ENCODE measurements at regions not wholly inside any gene's neighbourhood (a gene's known extent, or its start where the extent isn't known, plus 50 kb on each side); places are given as distances from the start of the nearest gene placed in this dataset.

DNA sequence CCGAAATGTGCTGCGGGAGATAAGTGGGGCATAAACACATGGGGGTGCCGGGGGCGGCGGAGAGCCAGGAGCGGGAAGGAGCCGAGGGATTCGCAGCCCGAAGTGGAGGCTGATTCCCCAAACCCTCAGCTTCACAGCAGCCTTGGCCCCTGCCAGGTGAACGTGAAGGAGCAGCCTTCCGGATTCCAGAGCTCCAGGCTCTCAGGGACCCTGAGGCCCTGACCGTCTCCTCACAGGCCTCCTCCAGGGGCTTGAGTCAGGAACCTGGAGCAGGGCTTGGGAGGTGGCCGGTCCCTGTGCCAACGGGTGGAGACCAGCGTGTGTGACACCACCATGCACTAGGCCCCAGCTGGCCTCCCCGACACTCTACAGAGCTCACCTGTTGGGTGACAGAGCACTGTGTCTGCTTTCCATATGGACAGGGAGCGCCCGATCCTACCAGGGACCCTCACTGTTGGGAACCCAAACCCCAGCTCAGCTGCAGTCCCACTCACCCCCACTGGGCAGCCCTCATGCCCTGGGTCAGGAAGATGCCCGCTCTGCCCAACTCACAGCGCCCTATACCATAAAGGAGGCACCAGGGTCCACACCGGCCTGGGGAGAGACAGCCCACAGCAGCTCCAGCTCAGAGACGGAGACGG, 117.6 kb upstream of the OTOS start:
- no peaks in the 10 kb centered on the region for H3K79me2 ChIP-seq (ENCODE audit: control insufficient read depth, insufficient read depth, low read length)
- no peak overlapping the region for H2AFZ ChIP-seq (ENCODE audit: low read length)
- no peak for DNase-seq (ENCODE audit: low read depth in 2 of 2)
- H3K9ac ChIP-seq (ENCODE audit: insufficient read depth, low read length) = no peak overlapping the region
- H3K9me3 ChIP-seq (ENCODE audit: control insufficient read depth, insufficient read depth, low read depth, low read length) = no peaks in the 10 kb centered on the region
- no peak overlapping the region for H3K4me2 ChIP-seq (ENCODE audit: extremely low read depth, insufficient read depth, low read length)
- H4K20me1 ChIP-seq (ENCODE audit: control insufficient read depth, extremely low read depth, insufficient read depth, low read length) = no peaks in the 10 kb centered on the region
- no peak for TF ChIP-seq EZH2 (IDR thresholded peaks at IDR 0.05; ENCODE audit: low read length, missing control alignments)
- TF ChIP-seq CTCF (conservative IDR thresholded peaks at IDR 0.05 in 1 of 2, IDR thresholded peaks at IDR 0.05 in 1 of 2; ENCODE audit: low read depth in 1 of 2, low read length in 2 of 2) = no peak
- no peaks in the 10 kb centered on the region for H3K36me3 ChIP-seq (ENCODE audit: control insufficient read depth, insufficient read depth, low read length)
- H3K27me3 ChIP-seq (ENCODE audit: control insufficient read depth, insufficient read depth, low read length) = peaks cover 4% of the 10 kb centered on the region
- no peaks in the 10 kb centered on the region for H3K4me1 ChIP-seq (ENCODE audit: control insufficient read depth, extremely low read depth, insufficient read depth, low read length)
- H3K27ac ChIP-seq (ENCODE audit: insufficient read depth, low read length) = no peak overlapping the region
- no peak overlapping the region for H3K4me3 ChIP-seq (replicated peaks in 1 of 4; ENCODE audit: control extremely low read depth in 1 of 4, insufficient read depth in 1 of 4, low read depth in 3 of 4, low read length in 4 of 4)

DNA sequence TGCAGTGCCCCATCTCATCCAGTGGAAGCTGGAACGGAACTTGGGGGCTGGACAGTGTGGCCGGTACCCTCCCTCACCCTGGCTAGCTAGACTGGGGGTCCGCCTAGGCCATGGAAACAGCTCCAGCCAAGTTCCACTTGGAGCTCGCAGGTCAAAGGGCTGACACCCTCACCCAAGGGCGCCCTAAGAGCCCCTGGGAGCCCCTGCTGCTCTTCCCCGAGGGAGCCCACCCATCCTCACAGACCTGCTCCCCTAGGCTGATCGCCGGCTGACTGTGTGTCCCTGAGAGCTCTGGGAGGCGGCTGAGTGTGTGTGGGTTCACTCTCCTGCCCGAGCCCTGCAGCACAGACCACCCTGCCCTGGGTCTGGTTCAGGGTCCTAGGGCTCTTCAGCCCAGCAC, 118.2 kb upstream of the OTOS start:
- no peak for DNase-seq (ENCODE audit: low read depth in 2 of 2)
- H2AFZ ChIP-seq (ENCODE audit: low read length) = no peak overlapping the region
- no peaks in the 10 kb centered on the region for H3K9me3 ChIP-seq (ENCODE audit: control insufficient read depth, insufficient read depth, low read depth, low read length)
- H3K9ac ChIP-seq (ENCODE audit: insufficient read depth, low read length) = no peak overlapping the region
- no peak overlapping the region for H3K4me2 ChIP-seq (ENCODE audit: extremely low read depth, insufficient read depth, low read length)
- TF ChIP-seq CTCF (conservative IDR thresholded peaks at IDR 0.05 in 1 of 2, IDR thresholded peaks at IDR 0.05 in 1 of 2; ENCODE audit: low read depth in 1 of 2, low read length in 2 of 2) = no peak
- no peak for TF ChIP-seq EZH2 (IDR thresholded peaks at IDR 0.05; ENCODE audit: low read length, missing control alignments)
- H3K27ac ChIP-seq (ENCODE audit: insufficient read depth, low read length) = no peak overlapping the region
- no peaks in the 10 kb centered on the region for H3K36me3 ChIP-seq (ENCODE audit: control insufficient read depth, insufficient read depth, low read length)
- no peaks in the 10 kb centered on the region for H4K20me1 ChIP-seq (ENCODE audit: control insufficient read depth, extremely low read depth, insufficient read depth, low read length)
- peaks cover 4% of the 10 kb centered on the region for H3K27me3 ChIP-seq (ENCODE audit: control insufficient read depth, insufficient read depth, low read length)
- H3K4me1 ChIP-seq (ENCODE audit: control insufficient read depth, extremely low read depth, insufficient read depth, low read length) = no peaks in the 10 kb centered on the region
- H3K79me2 ChIP-seq (ENCODE audit: control insufficient read depth, insufficient read depth, low read length) = no peaks in the 10 kb centered on the region
- no peak overlapping the region for H3K4me3 ChIP-seq (replicated peaks in 1 of 4; ENCODE audit: control extremely low read depth in 1 of 4, insufficient read depth in 1 of 4, low read depth in 3 of 4, low read length in 4 of 4)

GRCh38 chr2:240259201-240259923, 118.9 kb upstream of the OTOS start:
- Histone ChIP-seq H4K20me1 (ENCODE audit: control insufficient read depth, extremely low read depth, insufficient read depth, low read length) (no peaks in the 10 kb centered on the region), H3K27me3 (ENCODE audit: control insufficient read depth, insufficient read depth, low read length) (peaks cover 4% of the 10 kb centered on the region), H3K36me3 (ENCODE audit: control insufficient read depth, insufficient read depth, low read length) (no peaks in the 10 kb centered on the region), H3K9ac (ENCODE audit: insufficient read depth, low read length) (no peak overlapping the region), H2AFZ (ENCODE audit: low read length) (no peak overlapping the region), H3K9me3 (ENCODE audit: control insufficient read depth, insufficient read depth, low read depth, low read length) (no peaks in the 10 kb centered on the region), H3K4me3 (replicated peaks in 1 of 4; ENCODE audit: control extremely low read depth in 1 of 4, insufficient read depth in 1 of 4, low read depth in 3 of 4, low read length in 4 of 4) (no peak overlapping the region), H3K4me2 (ENCODE audit: extremely low read depth, insufficient read depth, low read length) (no peak overlapping the region), H3K79me2 (ENCODE audit: control insufficient read depth, insufficient read depth, low read length) (no peaks in the 10 kb centered on the region), H3K4me1 (ENCODE audit: control insufficient read depth, extremely low read depth, insufficient read depth, low read length) (no peaks in the 10 kb centered on the region), H3K27ac (ENCODE audit: insufficient read depth, low read length) (no peak overlapping the region)
- DNase-seq (ENCODE audit: low read depth in 2 of 2) = peak in 1 of 2 donors; percentile 12
- TF ChIP-seq EZH2 (IDR thresholded peaks at IDR 0.05; ENCODE audit: low read length, missing control alignments) = no peak
- no peak for TF ChIP-seq CTCF (conservative IDR thresholded peaks at IDR 0.05 in 1 of 2, IDR thresholded peaks at IDR 0.05 in 1 of 2; ENCODE audit: low read depth in 1 of 2, low read length in 2 of 2)
